ENCODE measurements at regions not wholly inside any gene's neighbourhood (a gene's known extent, or its start where the extent isn't known, plus 50 kb on each side); places are given as distances from the start of the nearest gene placed in this dataset.

DNA sequence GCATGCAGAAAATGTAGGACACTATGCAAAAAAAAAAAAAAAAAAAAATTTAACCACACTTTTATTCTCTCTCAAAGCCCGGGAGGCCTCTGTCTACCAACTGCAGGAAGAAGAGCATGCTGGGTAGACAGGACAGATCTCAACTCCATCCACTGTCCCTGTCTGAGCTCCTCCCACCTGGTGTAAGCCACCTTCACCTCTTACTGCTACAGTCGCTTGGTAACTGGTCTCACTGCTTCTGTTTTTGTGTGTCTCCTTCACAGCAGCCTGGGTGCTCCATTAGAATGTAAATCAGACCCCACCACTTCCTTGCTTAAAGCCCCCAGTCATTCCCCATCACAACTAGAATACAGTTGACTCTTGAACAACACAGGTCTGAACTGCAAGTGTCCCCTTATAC, 115.1 kb upstream of the PROK2 start:
- Mint-ChIP-seq H3K27me3 (ENCODE audit: insufficient read depth, low read depth, poor library complexity) (no peaks in the 10 kb centered on the region), H3K4me3 (no peak overlapping the region), H3K9me3 (no peaks in the 10 kb centered on the region; the same call in 2 of the 3 replicates), H3K36me3 (ENCODE audit: low read depth) (no peaks in the 10 kb centered on the region), H3K4me1 (peaks cover 13% of the 10 kb centered on the region; the same call in 2 of the 3 replicates), H3K27ac (peak overlapping the region; percentile 28; the same call in 1 of the 2 replicates)
- DNase-seq (ENCODE audit: low spot score) (no peak), ATAC-seq (peak; percentile 53)
- TF ChIP-seq, protein P1, sequence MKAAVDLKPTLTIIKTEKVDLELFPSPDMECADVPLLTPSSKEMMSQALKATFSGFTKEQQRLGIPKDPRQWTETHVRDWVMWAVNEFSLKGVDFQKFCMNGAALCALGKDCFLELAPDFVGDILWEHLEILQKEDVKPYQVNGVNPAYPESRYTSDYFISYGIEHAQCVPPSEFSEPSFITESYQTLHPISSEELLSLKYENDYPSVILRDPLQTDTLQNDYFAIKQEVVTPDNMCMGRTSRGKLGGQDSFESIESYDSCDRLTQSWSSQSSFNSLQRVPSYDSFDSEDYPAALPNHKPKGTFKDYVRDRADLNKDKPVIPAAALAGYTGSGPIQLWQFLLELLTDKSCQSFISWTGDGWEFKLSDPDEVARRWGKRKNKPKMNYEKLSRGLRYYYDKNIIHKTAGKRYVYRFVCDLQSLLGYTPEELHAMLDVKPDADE (IDR thresholded peaks at IDR 0.05) = no peak
- TF ChIP-seq REST (IDR thresholded peaks at IDR 0.05; ENCODE audit: unreplicated experiment) (no peak), STAT1 (IDR thresholded peaks at IDR 0.05; ENCODE audit: unreplicated experiment) (no peak), ZNF331 (CRISPR knock-in tag; IDR thresholded peaks at IDR 0.05; ENCODE audit: low read depth) (no peak), NANOG (IDR thresholded peaks at IDR 0.05; ENCODE audit: borderline replicate concordance) (no peak), JUNB (IDR thresholded peaks at IDR 0.05; ENCODE audit: unreplicated experiment) (no peak), CREB1 (CRISPR knock-in tag; IDR thresholded peaks at IDR 0.05; ENCODE audit: low read depth) (no peak), EZH2 (IDR thresholded peaks at IDR 0.05; ENCODE audit: low read depth, unreplicated experiment) (no peak), ZNF114 (CRISPR knock-in tag; IDR thresholded peaks at IDR 0.05) (no peak), EZH2phosphoT487 (IDR thresholded peaks at IDR 0.05; ENCODE audit: unreplicated experiment) (no peak), POLR2AphosphoS5 (IDR thresholded peaks at IDR 0.05; ENCODE audit: low read depth) (no peak), CTCF (conservative IDR thresholded peaks at IDR 0.05; ENCODE audit: low read depth in 2 of 2) (no peak)
- TF ChIP-seq, protein P2, sequence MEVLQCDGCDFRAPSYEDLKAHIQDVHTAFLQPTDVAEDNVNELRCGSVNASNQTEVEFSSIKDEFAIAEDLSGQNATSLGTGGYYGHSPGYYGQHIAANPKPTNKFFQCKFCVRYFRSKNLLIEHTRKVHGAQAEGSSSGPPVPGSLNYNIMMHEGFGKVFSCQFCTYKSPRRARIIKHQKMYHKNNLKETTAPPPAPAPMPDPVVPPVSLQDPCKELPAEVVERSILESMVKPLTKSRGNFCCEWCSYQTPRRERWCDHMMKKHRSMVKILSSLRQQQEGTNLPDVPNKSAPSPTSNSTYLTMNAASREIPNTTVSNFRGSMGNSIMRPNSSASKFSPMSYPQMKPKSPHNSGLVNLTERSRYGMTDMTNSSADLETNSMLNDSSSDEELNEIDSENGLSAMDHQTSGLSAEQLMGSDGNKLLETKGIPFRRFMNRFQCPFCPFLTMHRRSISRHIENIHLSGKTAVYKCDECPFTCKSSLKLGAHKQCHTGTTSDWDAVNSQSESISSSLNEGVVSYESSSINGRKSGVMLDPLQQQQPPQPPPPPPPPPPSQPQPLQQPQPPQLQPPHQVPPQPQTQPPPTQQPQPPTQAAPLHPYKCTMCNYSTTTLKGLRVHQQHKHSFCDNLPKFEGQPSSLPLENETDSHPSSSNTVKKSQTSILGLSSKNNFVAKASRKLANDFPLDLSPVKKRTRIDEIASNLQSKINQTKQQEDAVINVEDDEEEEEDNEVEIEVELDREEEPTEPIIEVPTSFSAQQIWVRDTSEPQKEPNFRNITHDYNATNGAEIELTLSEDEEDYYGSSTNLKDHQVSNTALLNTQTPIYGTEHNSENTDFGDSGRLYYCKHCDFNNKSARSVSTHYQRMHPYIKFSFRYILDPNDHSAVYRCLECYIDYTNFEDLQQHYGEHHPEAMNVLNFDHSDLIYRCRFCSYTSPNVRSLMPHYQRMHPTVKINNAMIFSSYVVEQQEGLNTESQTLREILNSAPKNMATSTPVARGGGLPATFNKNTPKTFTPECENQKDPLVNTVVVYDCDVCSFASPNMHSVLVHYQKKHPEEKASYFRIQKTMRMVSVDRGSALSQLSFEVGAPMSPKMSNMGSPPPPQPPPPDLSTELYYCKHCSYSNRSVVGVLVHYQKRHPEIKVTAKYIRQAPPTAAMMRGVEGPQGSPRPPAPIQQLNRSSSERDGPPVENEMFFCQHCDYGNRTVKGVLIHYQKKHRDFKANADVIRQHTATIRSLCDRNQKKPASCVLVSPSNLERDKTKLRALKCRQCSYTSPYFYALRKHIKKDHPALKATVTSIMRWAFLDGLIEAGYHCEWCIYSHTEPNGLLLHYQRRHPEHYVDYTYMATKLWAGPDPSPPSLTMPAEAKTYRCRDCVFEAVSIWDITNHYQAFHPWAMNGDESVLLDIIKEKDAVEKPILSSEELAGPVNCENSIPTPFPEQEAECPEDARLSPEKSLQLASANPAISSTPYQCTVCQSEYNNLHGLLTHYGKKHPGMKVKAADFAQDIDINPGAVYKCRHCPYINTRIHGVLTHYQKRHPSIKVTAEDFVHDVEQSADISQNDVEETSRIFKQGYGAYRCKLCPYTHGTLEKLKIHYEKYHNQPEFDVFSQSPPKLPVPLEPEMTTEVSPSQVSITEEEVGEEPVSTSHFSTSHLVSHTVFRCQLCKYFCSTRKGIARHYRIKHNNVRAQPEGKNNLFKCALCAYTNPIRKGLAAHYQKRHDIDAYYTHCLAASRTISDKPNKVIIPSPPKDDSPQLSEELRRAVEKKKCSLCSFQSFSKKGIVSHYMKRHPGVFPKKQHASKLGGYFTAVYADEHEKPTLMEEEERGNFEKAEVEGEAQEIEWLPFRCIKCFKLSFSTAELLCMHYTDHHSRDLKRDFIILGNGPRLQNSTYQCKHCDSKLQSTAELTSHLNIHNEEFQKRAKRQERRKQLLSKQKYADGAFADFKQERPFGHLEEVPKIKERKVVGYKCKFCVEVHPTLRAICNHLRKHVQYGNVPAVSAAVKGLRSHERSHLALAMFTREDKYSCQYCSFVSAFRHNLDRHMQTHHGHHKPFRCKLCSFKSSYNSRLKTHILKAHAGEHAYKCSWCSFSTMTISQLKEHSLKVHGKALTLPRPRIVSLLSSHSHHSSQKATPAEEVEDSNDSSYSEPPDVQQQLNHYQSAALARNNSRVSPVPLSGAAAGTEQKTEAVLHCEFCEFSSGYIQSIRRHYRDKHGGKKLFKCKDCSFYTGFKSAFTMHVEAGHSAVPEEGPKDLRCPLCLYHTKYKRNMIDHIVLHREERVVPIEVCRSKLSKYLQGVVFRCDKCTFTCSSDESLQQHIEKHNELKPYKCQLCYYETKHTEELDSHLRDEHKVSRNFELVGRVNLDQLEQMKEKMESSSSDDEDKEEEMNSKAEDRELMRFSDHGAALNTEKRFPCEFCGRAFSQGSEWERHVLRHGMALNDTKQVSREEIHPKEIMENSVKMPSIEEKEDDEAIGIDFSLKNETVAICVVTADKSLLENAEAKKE (CRISPR knock-in tag; IDR thresholded peaks at IDR 0.05) = no peak
- H3K27ac ChIP-seq (ENCODE audit: low read depth) = no peak overlapping the region
- no peak overlapping the region for H3K4me3 ChIP-seq
- H3K79me2 ChIP-seq (replicated peaks; ENCODE audit: insufficient read depth) = no peaks in the 10 kb centered on the region
- H4K20me1 ChIP-seq (replicated peaks; ENCODE audit: insufficient read depth) = no peaks in the 10 kb centered on the region
- H3K9me2 ChIP-seq (ENCODE audit: insufficient read depth) = no peaks in the 10 kb centered on the region
- no peaks in the 10 kb centered on the region for H3K36me3 ChIP-seq (ENCODE audit: insufficient read depth)
- no peak overlapping the region for H3K4me2 ChIP-seq
- H2AFZ ChIP-seq = 0 out of 2 replicates have a peak overlapping the region, but pooled peaks have one; percentile 85
- no peaks in the 10 kb centered on the region for H3K27me3 ChIP-seq (ENCODE audit: insufficient read depth)
- no peaks in the 10 kb centered on the region for H3F3A ChIP-seq (replicated peaks; ENCODE audit: low read depth)
- H3K4me1 ChIP-seq (ENCODE audit: insufficient read depth) = peaks cover 16% of the 10 kb centered on the region
